Endothelial cell of umbilical vein (primary cell): ENCODE measurements at regions not wholly inside any gene's neighbourhood (a gene's known extent, or its start where the extent isn't known, plus 50 kb on each side); places are given as distances from the start of the nearest gene placed in this dataset.

Experiments used
- BruUV-seq: library from RNA; stranded (reverse); fragments of 400-500 nt; replicated peaks from 2 replicates; lab custom pipeline; 2021; lab: Mats Ljungman, UMichigan
- CTCF ChIA-PET: fragments of 300-600, 350-600 bp; sonication (Branson Sonifier 250); formaldehyde crosslinking; loops from one replicate; lab custom pipeline; 2021; ENCODE audit warnings: antibody characterized with exemption, inconsistent platforms; lab: Charles Lee
- POLR2A ChIA-PET: fragments of 300-600, 350-600 bp; sonication (Branson Sonifier 250); formaldehyde crosslinking; loops from one replicate; lab custom pipeline; 2021; ENCODE audit warnings: antibody characterized with exemption, inconsistent platforms; lab: Charles Lee
- DNase-seq: peaks from one replicate; pipeline ENCODE4 v3.0.0-alpha.2; 2011; ENCODE audit warnings: low read depth, low spot score
- FAIRE-seq: peaks from 2 replicates; lab custom pipeline; 2011; peaks lifted over from hg19 to GRCh38; lab: Jason Lieb, UNC
- H2AFZ ChIP-seq: 2 replicates; pipeline ENCODE4 v1.6.0; 2012; ENCODE audit warnings: low read depth, low read length, control low read depth, inconsistent platforms
- H3K27ac ChIP-seq: 2 replicates; pipeline ENCODE4 v1.5.1; 2011; ENCODE audit warnings: low read depth, mild to moderate bottlenecking, control low read depth, low read length, moderate library complexity; ENCODE audit not compliant: insufficient read depth
- H3K27me3 ChIP-seq, 2 experiments: 2 replicates each; pipeline versions ENCODE4 v1.6.0 to v1.6.1; 2011; ENCODE audit warnings: low read length in 2 of 2, mixed read lengths in 1 of 2; ENCODE audit not compliant: control insufficient read depth in 2 of 2, insufficient read depth in 2 of 2
- H3K36me3 ChIP-seq, 2 experiments: 2 replicates in 1 of 2; 3 replicates in 1 of 2; pipeline ENCODE4 v1.5.1; 2011; ENCODE audit warnings: low read length in 2 of 2, mild to moderate bottlenecking in 1 of 2, moderate library complexity in 1 of 2; ENCODE audit not compliant: control insufficient read depth in 2 of 2, insufficient read depth in 2 of 2; ENCODE audit errors: extremely low read depth in 1 of 2
- H3K4me1 ChIP-seq: 3 replicates; pipeline ENCODE4 v1.5.1; 2011; ENCODE audit warnings: mild to moderate bottlenecking, low read length; ENCODE audit not compliant: control insufficient read depth, insufficient read depth; ENCODE audit errors: extremely low read depth
- H3K4me2 ChIP-seq: 2 replicates; pipeline ENCODE4 v1.6.1; 2011; ENCODE audit warnings: low read length, control low read depth, mixed read lengths; ENCODE audit not compliant: insufficient read depth
- H3K4me3 ChIP-seq, 3 experiments: fragments of 200-600 bp in 1 of 3; sonication (generic), shearing (Covaris generic) in 1 of 3; replicated peaks in 1 of 3; 2 replicates each; pipeline ENCODE4 v1.5.1; 2011 to 2016; ENCODE audit warnings: control low read depth in 3 of 3, low read length in 3 of 3, mild to moderate bottlenecking in 2 of 3, inconsistent platforms in 1 of 3, low read depth in 1 of 3, moderate library complexity in 1 of 3; ENCODE audit not compliant: insufficient read depth in 1 of 3
- H3K79me2 ChIP-seq: 2 replicates; pipeline ENCODE4 v1.6.0; 2012; ENCODE audit warnings: low read length, inconsistent platforms; ENCODE audit not compliant: control insufficient read depth, insufficient read depth
- H3K9ac ChIP-seq: replicated peaks from 2 replicates; pipeline ENCODE3; 2011; ENCODE audit warnings: low read length, control low read depth; ENCODE audit not compliant: insufficient read depth; ENCODE audit errors: extremely low read depth
- H3K9me1 ChIP-seq: replicated peaks from 3 replicates; pipeline ENCODE4 v1.6.0; 2011; ENCODE audit warnings: mild to moderate bottlenecking, low read length; ENCODE audit not compliant: control insufficient read depth, insufficient read depth; ENCODE audit errors: extremely low read depth
- H3K9me3 ChIP-seq: replicated peaks from 2 replicates; pipeline ENCODE4 v1.5.1; 2012; ENCODE audit warnings: low read length, inconsistent platforms; ENCODE audit not compliant: control insufficient read depth, insufficient read depth
- H4K20me1 ChIP-seq: replicated peaks from 2 replicates; pipeline ENCODE3; 2011; ENCODE audit warnings: mild to moderate bottlenecking, low read length; ENCODE audit not compliant: control insufficient read depth, insufficient read depth; ENCODE audit errors: extremely low read depth
- EZH2 ChIP-seq: IDR thresholded peaks from 2 replicates; pipeline ENCODE4 v1.6.1; 2012; ENCODE audit warnings: borderline replicate concordance, low read depth, mild to moderate bottlenecking, moderate library complexity, low read length, inconsistent platforms; ENCODE audit not compliant: severe bottlenecking
- FOS ChIP-seq: IDR thresholded peaks from 2 replicates; pipeline ENCODE4 v1.6.1; 2011; ENCODE audit warnings: mild to moderate bottlenecking, low read length, moderate library complexity, borderline replicate concordance; ENCODE audit not compliant: insufficient read depth
- JUN ChIP-seq: IDR thresholded peaks from 2 replicates; pipeline ENCODE4 v1.6.1; 2011; ENCODE audit warnings: borderline replicate concordance, low read depth; ENCODE audit not compliant: insufficient read length, insufficient read depth
- MYC ChIP-seq: IDR thresholded peaks from one replicate; pipeline ENCODE4 v1.6.1; 2011; ENCODE audit warnings: mild to moderate bottlenecking, low read depth, low read length
- POLR2A ChIP-seq: IDR thresholded peaks from 2 replicates; pipeline ENCODE4 v1.6.1; 2012; ENCODE audit warnings: low read depth, mild to moderate bottlenecking, control low read depth, low read length
- POLR2AphosphoS5 ChIP-seq: IDR thresholded peaks from 2 replicates; pipeline ENCODE4 v1.6.1; 2012; ENCODE audit warnings: low read depth, mild to moderate bottlenecking, control low read depth, low read length, moderate library complexity; ENCODE audit not compliant: insufficient read depth
- dilution Hi-C: fragments of 300-500 bp; cut with MboI; formaldehyde crosslinking; loops from one replicate; pipeline ENCODE4 v1.15.0; 2019; ENCODE audit warnings: low sequenced_read_pairs; ENCODE audit not compliant: extremely low pct_ligation_motif_present
- intact Hi-C: fragments of 100-400 bp; cut with micrococcal nuclease; formaldehyde crosslinking; loops from one replicate; pipeline ENCODE4 v1.10.0; 2022
- TF ChIP-seq, protein P1 (sequence below), 2 donors: IDR thresholded peaks; 1 replicate in 1 of 2; 2 replicates in 1 of 2; pipeline ENCODE4 v1.5.1; 2011; ENCODE audit warnings: low read length in 2 of 2, mild to moderate bottlenecking in 2 of 2, moderate library complexity in 2 of 2, control low read depth in 1 of 2, inconsistent platforms in 1 of 2, low read depth in 1 of 2; ENCODE audit not compliant: insufficient read depth in 1 of 2; ENCODE audit errors: extremely low read depth in 1 of 2

DNA sequence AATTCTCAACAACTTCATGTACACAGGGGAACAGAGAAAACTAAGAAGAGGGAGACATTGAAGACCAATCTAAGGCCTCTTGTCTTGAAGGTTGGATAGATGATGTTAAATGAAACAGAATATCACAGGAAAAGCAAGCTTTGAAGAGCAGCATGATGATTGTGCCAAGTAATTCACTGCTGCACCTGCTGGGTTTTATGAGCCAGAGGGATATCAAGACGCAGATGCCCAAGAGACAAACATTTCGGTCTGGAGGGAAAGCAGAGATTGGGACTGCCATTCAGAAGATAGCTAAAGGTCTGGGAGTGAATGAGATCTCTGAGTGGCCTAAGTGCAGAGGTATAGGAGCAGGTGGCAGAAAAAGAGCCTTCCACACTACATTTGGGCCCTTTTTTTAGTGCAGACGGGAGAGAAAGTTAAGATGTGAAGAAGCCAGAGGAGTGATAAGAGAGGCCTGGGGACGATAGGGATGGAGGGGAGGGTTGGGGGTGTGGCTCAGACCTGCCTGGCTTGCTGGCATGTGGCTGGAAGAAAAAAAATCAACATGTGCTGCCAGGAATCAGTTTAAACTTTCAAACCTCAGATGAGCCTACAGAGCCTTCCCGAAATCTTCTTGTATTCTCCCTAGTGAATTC is 200.6 kb downstream of the AEBP2 start:
- Histone ChIP-seq H4K20me1 (no peaks in the 10 kb centered on the region), H3K9ac (no peak overlapping the region), H3K9me1 (no peaks in the 10 kb centered on the region), H3K4me2 (no peak overlapping the region), H2AFZ (no peak overlapping the region), H3K79me2 (no peaks in the 10 kb centered on the region), H3K36me3 (no peaks in the 10 kb centered on the region), H3K4me3 (no peak overlapping the region), H3K27ac (no peak overlapping the region), H3K9me3 (no peaks in the 10 kb centered on the region), H3K27me3 (no peaks in the 10 kb centered on the region), H3K4me1 (no peaks in the 10 kb centered on the region)
- DNase-seq (no peak), FAIRE-seq (no peak)
- dilution Hi-C loops (no loop called here), intact Hi-C loops (loop anchor here (5.0 kb wide), 2 partner anchors 198 to 348 kb away; no protein-coding TSS in a partner anchor)
- CTCF ChIA-PET: interaction anchor here (0.7 to 1.1 kb wide), 3 partner anchors 14 to 67 kb away, joined by 3 read pairs; no protein-coding TSS in a partner anchor
- no TSS peak for BruUV-seq
- POLR2A ChIA-PET: no interaction called here
- TF ChIP-seq POLR2AphosphoS5 (no peak), MYC (no peak), JUN (no peak), FOS (no peak), EZH2 (no peak), POLR2A (no peak)
- TF ChIP-seq, protein P1, sequence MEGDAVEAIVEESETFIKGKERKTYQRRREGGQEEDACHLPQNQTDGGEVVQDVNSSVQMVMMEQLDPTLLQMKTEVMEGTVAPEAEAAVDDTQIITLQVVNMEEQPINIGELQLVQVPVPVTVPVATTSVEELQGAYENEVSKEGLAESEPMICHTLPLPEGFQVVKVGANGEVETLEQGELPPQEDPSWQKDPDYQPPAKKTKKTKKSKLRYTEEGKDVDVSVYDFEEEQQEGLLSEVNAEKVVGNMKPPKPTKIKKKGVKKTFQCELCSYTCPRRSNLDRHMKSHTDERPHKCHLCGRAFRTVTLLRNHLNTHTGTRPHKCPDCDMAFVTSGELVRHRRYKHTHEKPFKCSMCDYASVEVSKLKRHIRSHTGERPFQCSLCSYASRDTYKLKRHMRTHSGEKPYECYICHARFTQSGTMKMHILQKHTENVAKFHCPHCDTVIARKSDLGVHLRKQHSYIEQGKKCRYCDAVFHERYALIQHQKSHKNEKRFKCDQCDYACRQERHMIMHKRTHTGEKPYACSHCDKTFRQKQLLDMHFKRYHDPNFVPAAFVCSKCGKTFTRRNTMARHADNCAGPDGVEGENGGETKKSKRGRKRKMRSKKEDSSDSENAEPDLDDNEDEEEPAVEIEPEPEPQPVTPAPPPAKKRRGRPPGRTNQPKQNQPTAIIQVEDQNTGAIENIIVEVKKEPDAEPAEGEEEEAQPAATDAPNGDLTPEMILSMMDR (IDR thresholded peaks at IDR 0.05; ENCODE audit: extremely low read depth in 1 of 2, insufficient read depth in 1 of 2, low read depth in 1 of 2, low read length in 2 of 2): no peak
